Panc1 (cell line): ENCODE measurements at regions not wholly inside any gene's neighbourhood (a gene's known extent, or its start where the extent isn't known, plus 50 kb on each side); places are given as distances from the start of the nearest gene placed in this dataset.

Source experiments
- CTCF ChIP-seq: fragments of 450-650 bp; IDR thresholded peaks from 2 replicates; pipeline ENCODE4 v1.5.1; 2017; ENCODE audit warnings: mild to moderate bottlenecking
- POLR2AphosphoS5 ChIP-seq: IDR thresholded peaks from 2 replicates; pipeline ENCODE4 v1.6.1; 2012; ENCODE audit warnings: mild to moderate bottlenecking, low read depth, low read length, moderate library complexity
- REST ChIP-seq, 2 experiments: IDR thresholded peaks; 2 replicates each; pipeline ENCODE4 v1.6.1; 2011 to 2012; ENCODE audit warnings: low read depth in 2 of 2, control low read depth in 1 of 2, low read length in 1 of 2, mild to moderate bottlenecking in 1 of 2, moderate library complexity in 1 of 2; ENCODE audit not compliant: insufficient read depth in 1 of 2

- TF ChIP-seq CTCF (no peak), POLR2AphosphoS5 (no peak), REST (IDR thresholded peaks at IDR 0.05; ENCODE audit: insufficient read depth in 1 of 2, low read depth in 2 of 2, low read length in 1 of 2) (no peak)
Measured at GRCh38 chr3:3586843-3587646, 212.2 kb upstream of the LRRN1 start.
